HCT116 (cell line): ENCODE measurements at regions not wholly inside any gene's neighbourhood (a gene's known extent, or its start where the extent isn't known, plus 50 kb on each side); places are given as distances from the start of the nearest gene placed in this dataset.

Experiments used
- ATAC-seq: fragments of 200-7000 bp; cut with Tn5 transposase; 2 replicates; pipeline ENCODE4 v1.9.1; 2020; ENCODE audit warnings: mild to moderate bottlenecking, moderate library complexity
- BruUV-seq: library from RNA; stranded (reverse); fragments of 400-500 nt; replicated peaks from 2 replicates; lab custom pipeline; 2021; lab: Mats Ljungman, UMichigan
- CTCF ChIA-PET: fragments of 300-600 bp; sonication (Branson Sonifier 250); formaldehyde crosslinking; loops from one replicate; lab custom pipeline; 2021; ENCODE audit warnings: antibody characterized with exemption; lab: Charles Lee
- POLR2A ChIA-PET: fragments of 300-600, 350-600 bp; sonication (Branson Sonifier 250); formaldehyde crosslinking; loops from one replicate; lab custom pipeline; 2021; ENCODE audit warnings: antibody characterized with exemption; lab: Charles Lee
- RAD21 ChIA-PET, 2 experiments: fragments of 300-600 bp; sonication (Branson Sonifier 250); formaldehyde crosslinking; loops; one replicate each; lab custom pipeline; 2023; ENCODE audit warnings: low total read pairs in 2 of 2; ENCODE audit not compliant: uncharacterized antibody in 2 of 2, unreplicated experiment in 2 of 2, low non-redundant PET in 1 of 2; lab: Charles Lee
- DNase-seq: peaks from one replicate; pipeline ENCODE4 v3.0.0-alpha.2; 2010; ENCODE audit warnings: low read depth, low spot score
- H2AFZ ChIP-seq: fragments of 200-600 bp; shearing (Covaris generic), sonication (generic); 2 replicates; pipeline ENCODE4 v1.6.1; 2017; ENCODE audit warnings: low read depth, mixed run types, mixed read lengths, antibody characterized with exemption, low read length; ENCODE audit not compliant: poor library complexity, severe bottlenecking
- H3K27ac ChIP-seq: 2 replicates; pipeline ENCODE4 v1.5.1; 2012; ENCODE audit warnings: low read depth, low read length
- H3K27me3 ChIP-seq: fragments of 200-600 bp; sonication (generic); 2 replicates; pipeline ENCODE4 v1.6.1; 2016; ENCODE audit warnings: mixed run types, low read length, mixed read lengths; ENCODE audit not compliant: insufficient read depth
- H3K36me3 ChIP-seq, 2 experiments: fragments of 200-500 bp in 1 of 2; fragments of 200-600 bp in 1 of 2; sonication (Bioruptor generic) in 1 of 2; sonication (generic) in 1 of 2; 2 replicates each; pipeline versions ENCODE4 v1.5.1 to v1.6.1; 2014 to 2016; ENCODE audit warnings: low read length in 2 of 2, inconsistent platforms in 1 of 2, mixed read lengths in 1 of 2, mixed run types in 1 of 2; ENCODE audit not compliant: insufficient read depth in 2 of 2, control insufficient read depth in 1 of 2
- H3K4me1 ChIP-seq, 2 experiments: fragments of 200-600 bp in 1 of 2; sonication (generic) in 1 of 2; 2 replicates each; pipeline versions ENCODE4 v1.5.1 to v1.6.1; 2012 to 2017; ENCODE audit warnings: low read length in 2 of 2, inconsistent platforms in 1 of 2, mild to moderate bottlenecking in 1 of 2, mixed read lengths in 1 of 2, mixed run types in 1 of 2, moderate library complexity in 1 of 2; ENCODE audit not compliant: insufficient read depth in 2 of 2, control insufficient read depth in 1 of 2
- H3K4me2 ChIP-seq: fragments of 200-600 bp; sonication (generic); 2 replicates; pipeline ENCODE4 v1.6.1; 2017; ENCODE audit warnings: mixed run types, low read length, mixed read lengths
- H3K4me3 ChIP-seq, 2 experiments: fragments of 200-600 bp in 1 of 2; sonication (generic) in 1 of 2; replicated peaks in 1 of 2; 2 replicates each; pipeline ENCODE4 v1.5.1; 2011 to 2016; ENCODE audit warnings: low read length in 2 of 2, control low read depth in 1 of 2, low read depth in 1 of 2, mild to moderate bottlenecking in 1 of 2, mixed read lengths in 1 of 2, mixed run types in 1 of 2
- H3K79me2 ChIP-seq: fragments of 200-600 bp; sonication (generic); 2 replicates; pipeline ENCODE4 v1.6.1; 2017; ENCODE audit warnings: mild to moderate bottlenecking, mixed run types, low read length, moderate library complexity, mixed read lengths; ENCODE audit not compliant: insufficient read depth
- H3K9ac ChIP-seq: fragments of 200-600 bp; sonication (generic); 2 replicates; pipeline ENCODE4 v1.6.1; 2016; ENCODE audit warnings: low read length, mixed read lengths
- H3K9me2 ChIP-seq: fragments of 200-600 bp; sonication (generic), shearing (Covaris generic); 2 replicates; pipeline ENCODE4 v1.6.1; 2017; ENCODE audit warnings: mixed run types, mild to moderate bottlenecking, moderate library complexity; ENCODE audit not compliant: insufficient read depth
- H3K9me3 ChIP-seq, 2 experiments: fragments of 200-500 bp in 1 of 2; fragments of 200-600 bp in 1 of 2; sonication (Bioruptor generic) in 1 of 2; sonication (generic) in 1 of 2; 2 replicates each; pipeline ENCODE4 v1.6.1; 2014 to 2017; ENCODE audit warnings: low read length in 2 of 2, mixed read lengths in 2 of 2, inconsistent platforms in 1 of 2, low read depth in 1 of 2, mild to moderate bottlenecking in 1 of 2, mixed run types in 1 of 2, moderate library complexity in 1 of 2; ENCODE audit not compliant: control insufficient read depth in 1 of 2, insufficient read depth in 1 of 2
- H4K20me1 ChIP-seq: fragments of 200-600 bp; sonication (generic), shearing (Covaris generic); 2 replicates; pipeline ENCODE4 v1.6.1; 2017; ENCODE audit warnings: mixed run types, mild to moderate bottlenecking, moderate library complexity; ENCODE audit not compliant: insufficient read depth
- CEBPB ChIP-seq: IDR thresholded peaks from 2 replicates; pipeline ENCODE4 v1.6.1; 2012; ENCODE audit warnings: low read depth
- EGR1 ChIP-seq: IDR thresholded peaks from 2 replicates; pipeline ENCODE4 v1.6.1; 2012; ENCODE audit warnings: low read depth
- ELF1 ChIP-seq: IDR thresholded peaks from 2 replicates; pipeline ENCODE4 v1.6.1; 2012; ENCODE audit warnings: low read depth, borderline replicate concordance
- EZH2 ChIP-seq: fragments of 200-600 bp; sonication (generic); IDR thresholded peaks from 2 replicates; pipeline ENCODE4 v1.6.1; 2017; ENCODE audit warnings: antibody characterized with exemption, mixed run types
- EZH2phosphoT487 ChIP-seq: fragments of 200-600 bp; IDR thresholded peaks from 2 replicates; pipeline ENCODE4 v1.6.1; 2018; ENCODE audit warnings: antibody characterized with exemption, borderline replicate concordance
- MAX ChIP-seq: IDR thresholded peaks from 2 replicates; pipeline ENCODE4 v1.6.1; 2012
- POLR2A ChIP-seq: IDR thresholded peaks from 2 replicates; pipeline ENCODE4 v1.7.0; 2011; ENCODE audit warnings: borderline replicate concordance; ENCODE audit not compliant: insufficient read depth, insufficient read length; ENCODE audit errors: extremely low read depth
- POLR2AphosphoS5 ChIP-seq: IDR thresholded peaks from 2 replicates; pipeline ENCODE4 v1.6.1; 2011; ENCODE audit warnings: mild to moderate bottlenecking, low read depth, low read length, moderate library complexity
- REST ChIP-seq: IDR thresholded peaks from 2 replicates; pipeline ENCODE4 v1.6.1; 2012; ENCODE audit warnings: low read depth
- SIN3A ChIP-seq: IDR thresholded peaks from 2 replicates; pipeline ENCODE4 v1.6.1; 2012; ENCODE audit warnings: low read depth
- SP1 ChIP-seq: IDR thresholded peaks from 2 replicates; pipeline ENCODE4 v1.6.1; 2012; ENCODE audit warnings: low read depth
- SRF ChIP-seq: IDR thresholded peaks from 2 replicates; pipeline ENCODE4 v1.6.1; 2012; ENCODE audit warnings: low read depth
- YY1 ChIP-seq: IDR thresholded peaks from 2 replicates; pipeline ENCODE4 v1.6.1; 2011; ENCODE audit warnings: low read length, low read depth, moderate library complexity, mild to moderate bottlenecking; ENCODE audit not compliant: insufficient replicate concordance; ENCODE audit errors: extremely low read depth
- ZNF274 ChIP-seq: fragments of 200-500 bp; sonication (Bioruptor generic); IDR thresholded peaks from 2 replicates; pipeline ENCODE4 v1.6.1; 2014; ENCODE audit warnings: mild to moderate bottlenecking, low read depth, low read length, inconsistent platforms
- intact Hi-C: fragments of 100-400 bp; cut with micrococcal nuclease; formaldehyde crosslinking; loops from 2 replicates; pipeline ENCODE4 v1.10.0; 2022

GRCh38 chr5:21432646-21433045 is 1420.5 kb downstream of the CDH12 start:
- no peak overlapping the region for H3K4me2 ChIP-seq
- BruUV-seq: no TSS peak
- peaks cover 0 to 26% of the 10 kb centered on the region in 2 experiments; a peak in 1 of 4 replicates for H3K9me3 ChIP-seq
- no peak overlapping the region for H3K9ac ChIP-seq
- ChIA-PET POLR2A (no interaction called here), CTCF (no interaction called here), RAD21 (no interaction called here)
- no peak overlapping the region for H3K4me3 ChIP-seq
- H3K9me2 ChIP-seq: no peaks in the 10 kb centered on the region
- H2AFZ ChIP-seq: no peak overlapping the region
- no peaks in the 10 kb centered on the region for H3K4me1 ChIP-seq
- TF ChIP-seq POLR2A (no peak), MAX (no peak), REST (no peak), ELF1 (no peak), POLR2AphosphoS5 (no peak), EZH2phosphoT487 (no peak), ZNF274 (no peak), SP1 (no peak), SIN3A (no peak), EGR1 (no peak), YY1 (no peak), SRF (no peak), CEBPB (no peak), EZH2 (no peak)
- intact Hi-C loops: no loop called here
- no peaks in the 10 kb centered on the region for H3K36me3 ChIP-seq
- H3K79me2 ChIP-seq: no peaks in the 10 kb centered on the region
- H3K27me3 ChIP-seq: no peaks in the 10 kb centered on the region
- DNase-seq: no peak
- no peak for ATAC-seq
- no peaks in the 10 kb centered on the region for H4K20me1 ChIP-seq
- no peak overlapping the region for H3K27ac ChIP-seq
